DMS79 (cell line): ENCODE measurements at regions not wholly inside any gene's neighbourhood (a gene's known extent, or its start where the extent isn't known, plus 50 kb on each side); places are given as distances from the start of the nearest gene placed in this dataset.
"Not testable (repeated sequence)": the region's sequence is repeated elsewhere in the genome, so short reads cannot be mapped to it uniquely, and the experiment has no call there.

Source experiments
- DNase-seq: peaks from one replicate; lab custom pipeline; 2025; lab: John Stamatoyannopoulos, UW

- no peak for DNase-seq
These were observed 1029.1 kb upstream of the KLHL29 start for GRCh38 chr2:22355816-22356433.

- DNase-seq, result no peak
These were observed 1025.8 kb upstream of the KLHL29 start for GRCh38 chr2:22359071-22359672.

GRCh38 chr2:22360735-22361374 is 1024.1 kb upstream of the KLHL29 start:
- DNase-seq, result no peak

DNA sequence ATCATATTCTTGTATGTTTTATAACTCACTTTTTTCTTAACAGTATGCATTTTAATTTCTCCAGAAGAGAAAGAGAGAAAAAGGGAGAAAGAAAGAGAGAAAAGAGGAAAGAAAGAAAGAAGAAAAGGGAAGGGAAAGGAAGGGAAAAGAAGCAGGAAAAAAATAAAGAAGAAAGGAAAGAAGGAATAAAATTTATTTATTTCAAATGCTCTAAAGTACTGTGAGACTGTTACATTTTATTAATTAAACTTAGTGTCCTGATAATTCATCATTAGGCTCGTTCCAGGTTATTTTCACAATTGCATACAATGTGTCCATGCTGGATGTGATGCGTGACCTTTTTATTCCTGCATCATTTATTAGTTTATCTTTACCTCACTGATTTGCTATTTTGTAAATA is 1023.4 kb upstream of the KLHL29 start:
- no peak for DNase-seq

DNA sequence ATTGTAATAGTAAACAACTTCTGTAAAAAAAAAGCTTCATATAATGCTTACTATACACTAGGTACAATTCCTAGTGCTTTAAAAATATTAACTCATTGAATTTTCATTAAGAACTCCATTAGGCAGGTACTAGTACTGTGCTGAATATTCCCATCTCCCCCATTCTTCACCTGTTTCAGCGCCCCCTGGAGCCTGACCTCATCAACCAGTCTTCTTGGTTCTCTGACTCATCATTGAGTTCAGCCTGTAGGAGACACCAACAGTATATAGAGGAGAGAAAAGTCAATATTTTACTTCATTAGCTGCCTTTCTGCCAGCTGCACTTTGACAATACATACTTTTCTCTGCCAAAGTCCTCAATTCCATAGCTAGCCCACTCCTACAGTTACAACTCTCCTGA is 1009.9 kb upstream of the KLHL29 start:
- no peak for DNase-seq

- DNase-seq, result no peak
These were observed 1007.7 kb upstream of the KLHL29 start for GRCh38 chr2:22377268-22377667.

- no peak for DNase-seq
These were observed 1002.4 kb upstream of the KLHL29 start for GRCh38 chr2:22382479-22383169.

DNA sequence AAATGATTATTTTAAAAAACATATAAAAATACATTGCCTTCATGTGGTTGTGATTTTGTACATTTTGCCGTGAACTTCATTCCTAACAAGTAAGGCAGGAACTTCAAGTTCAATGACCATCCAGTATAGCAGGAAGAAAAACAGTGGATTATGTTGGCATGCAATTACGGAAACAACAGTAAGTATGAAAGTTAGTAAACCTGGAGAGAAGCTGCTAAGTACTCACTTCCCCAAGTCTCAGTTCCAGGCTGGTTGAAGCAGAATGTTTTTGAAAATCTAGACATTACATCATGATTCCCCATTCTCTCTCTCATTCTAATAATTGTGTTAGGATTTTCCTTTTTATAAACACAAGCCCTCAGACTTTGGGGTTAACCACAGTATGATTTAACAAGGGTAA is 987.1 kb upstream of the KLHL29 start:
- DNase-seq, result no peak

- no peak for DNase-seq
These were observed 981.2 kb upstream of the KLHL29 start for GRCh38 chr2:22403748-22404147.

DNA sequence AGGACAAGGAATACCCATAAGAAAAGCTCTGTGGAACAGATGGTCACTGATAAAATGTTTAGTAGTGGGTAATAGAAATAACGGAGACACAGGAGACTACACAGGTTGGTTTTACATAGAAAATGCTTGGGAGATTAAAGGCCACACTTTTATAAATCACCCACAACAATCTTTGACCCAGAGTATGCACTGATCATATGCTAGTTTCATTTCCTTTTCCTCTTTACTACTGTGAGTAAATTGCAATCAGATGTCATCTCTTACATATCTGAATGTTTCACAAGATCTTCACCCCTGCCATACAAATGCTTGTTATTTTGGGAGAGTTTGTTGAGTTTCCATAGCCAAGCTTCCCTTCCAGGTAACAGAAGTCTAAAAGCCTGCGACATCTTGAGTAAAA is 978.4 kb upstream of the KLHL29 start:
- no peak for DNase-seq

- no peak for DNase-seq
These were observed 964.9 kb upstream of the KLHL29 start for GRCh38 chr2:22420076-22420475.

DNA sequence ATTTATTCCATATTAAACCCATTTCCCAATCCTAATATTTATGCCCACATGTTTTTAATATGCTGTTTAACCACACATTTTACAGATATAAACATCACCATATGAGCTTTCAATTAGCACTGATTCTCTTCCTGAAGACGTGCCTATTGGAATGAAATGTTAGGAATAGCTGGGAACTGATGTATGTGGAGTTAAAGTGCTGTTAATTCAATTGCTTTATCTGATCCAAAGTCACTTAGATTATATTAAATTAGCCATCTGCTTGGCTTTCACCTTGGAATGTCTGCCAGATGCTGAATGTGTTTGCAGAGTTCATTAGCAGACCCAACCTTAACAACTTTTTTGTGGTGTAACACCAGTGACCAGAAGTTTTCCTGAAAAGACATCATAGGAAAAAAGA is 942.9 kb upstream of the KLHL29 start:
- DNase-seq, result no peak

DNA sequence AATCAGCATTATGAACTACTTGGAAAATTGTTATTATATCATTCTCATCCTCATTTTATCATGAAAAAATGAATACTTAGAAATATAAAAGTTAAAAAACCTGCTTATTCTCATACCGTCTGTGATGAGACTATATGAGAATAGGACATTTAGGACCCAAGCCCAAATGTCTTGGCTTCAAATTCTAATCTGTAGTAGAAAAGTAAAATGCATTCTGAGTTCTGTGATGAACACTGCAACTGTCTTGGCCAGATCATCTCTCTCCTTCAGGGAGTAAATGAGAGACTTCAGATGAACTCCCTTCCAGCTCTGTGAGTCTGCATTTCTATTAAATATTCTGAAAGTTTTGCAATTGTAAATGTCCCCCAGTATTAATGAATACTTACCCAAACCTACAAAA is 940.7 kb upstream of the KLHL29 start:
- no peak for DNase-seq

DNA sequence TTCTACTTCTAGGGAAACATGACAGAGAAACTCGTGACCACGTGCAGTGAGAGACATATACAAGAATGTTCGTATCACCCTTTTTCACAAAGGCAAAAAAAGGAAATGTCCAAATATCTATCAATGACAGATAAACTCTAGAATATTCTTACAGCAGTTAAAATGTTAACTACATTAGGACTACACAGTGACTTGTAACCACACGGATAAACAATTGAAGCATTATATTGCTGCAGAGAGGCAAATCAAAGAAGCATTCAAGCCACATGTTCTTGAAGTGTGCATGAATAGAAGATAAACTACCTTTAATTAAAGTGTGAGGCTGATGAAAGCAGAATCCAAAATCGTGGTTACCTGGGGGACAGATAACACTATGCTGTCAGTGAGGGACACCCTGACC is 935.3 kb upstream of the KLHL29 start:
- no peak for DNase-seq

DNA sequence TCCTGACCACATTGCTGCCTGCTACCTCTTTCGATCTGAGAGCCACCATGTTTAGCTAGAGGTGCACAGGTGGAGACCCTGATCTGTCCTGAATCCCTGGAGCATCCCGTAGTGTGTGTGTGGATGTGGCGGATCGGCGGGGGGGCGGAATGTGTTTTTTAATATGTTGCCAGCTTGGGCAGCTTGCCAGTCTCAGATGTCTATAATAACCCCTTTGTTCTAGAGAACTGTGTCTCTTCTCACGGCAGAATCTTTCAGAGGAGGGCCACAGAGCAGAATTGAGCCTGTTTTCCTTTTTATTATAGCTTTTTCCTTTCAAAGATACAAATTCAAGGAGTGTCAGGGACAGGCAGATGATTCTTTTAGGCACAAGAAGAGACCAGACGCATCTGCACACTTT is 934.1 kb upstream of the KLHL29 start:
- no peak for DNase-seq

DNA sequence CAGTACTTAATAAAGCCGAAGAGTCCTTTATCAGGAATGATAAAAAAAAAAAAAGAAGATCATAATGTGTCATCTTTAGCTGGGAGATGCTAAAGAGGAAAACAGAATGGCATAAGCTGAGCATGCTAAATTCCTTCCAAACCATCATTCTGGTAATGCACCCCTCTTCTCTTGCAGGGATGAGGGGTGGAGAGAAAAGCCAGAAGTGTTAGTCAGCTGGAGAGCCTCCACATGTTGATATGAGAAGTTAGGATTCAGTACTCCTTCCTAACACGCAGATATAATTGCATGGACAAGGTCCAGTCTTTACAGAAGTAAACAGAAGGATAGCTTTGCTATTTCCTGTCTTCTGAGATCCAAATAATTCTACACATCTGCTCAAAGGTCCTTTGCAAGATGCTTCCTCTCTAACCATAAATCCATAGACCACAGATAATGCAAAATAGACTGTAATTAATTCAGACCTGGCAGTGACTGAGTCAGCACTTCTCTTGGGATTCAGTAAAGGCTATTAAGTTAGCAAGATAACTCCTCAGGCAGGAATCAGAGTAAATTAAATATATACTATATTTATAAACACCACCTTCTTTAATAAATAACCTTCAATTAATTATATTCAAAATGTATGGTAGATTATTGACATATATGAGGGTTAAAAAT is 930.0 kb upstream of the KLHL29 start:
- no peak for DNase-seq

DNA sequence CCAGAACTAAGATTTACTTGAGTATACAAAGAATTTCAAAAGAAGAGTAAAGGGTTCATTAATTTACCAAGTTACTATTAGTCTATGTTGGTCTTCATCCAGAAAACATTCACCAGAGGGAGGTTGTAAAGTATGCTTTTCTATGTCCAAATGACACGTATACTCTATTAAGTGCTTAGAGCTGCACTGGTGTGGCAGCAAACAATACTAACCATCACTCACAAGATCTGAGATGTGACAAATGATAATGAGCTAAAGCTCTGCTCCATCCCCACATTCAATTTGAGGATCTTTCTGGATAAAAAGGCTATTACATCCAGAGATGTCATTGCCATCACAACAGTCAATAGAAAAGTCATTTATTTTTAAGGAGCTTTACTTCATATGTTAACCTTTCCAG is 926.5 kb upstream of the KLHL29 start:
- DNase-seq, result no peak

- not testable (repeated sequence) for DNase-seq
These were observed 909.9 kb upstream of the KLHL29 start for GRCh38 chr2:22475103-22475502.

DNA sequence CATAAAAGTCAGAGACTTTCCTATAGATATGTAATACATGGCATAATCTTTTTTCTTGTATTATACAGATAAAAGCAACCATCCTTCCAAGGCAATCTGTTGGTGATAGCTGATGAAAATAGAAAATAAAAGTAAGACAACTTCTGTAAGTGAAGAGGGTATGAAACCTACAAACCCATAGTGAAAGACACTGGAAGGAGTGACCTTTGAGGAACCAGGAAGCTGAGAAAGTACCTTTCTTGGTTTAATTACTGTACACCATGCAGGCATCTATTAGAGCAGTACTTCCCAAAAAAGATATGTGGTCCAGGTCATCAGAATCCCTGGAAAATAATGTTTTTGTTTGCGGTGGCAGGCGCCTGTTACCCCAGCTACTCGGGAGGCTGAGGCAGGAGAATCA is 906.6 kb upstream of the KLHL29 start:
- DNase-seq, result no peak

- no peak for DNase-seq
These were observed 903.3 kb upstream of the KLHL29 start for GRCh38 chr2:22481486-22482259.

- no peak for DNase-seq
These were observed 901.9 kb upstream of the KLHL29 start for GRCh38 chr2:22483036-22483435.

DNA sequence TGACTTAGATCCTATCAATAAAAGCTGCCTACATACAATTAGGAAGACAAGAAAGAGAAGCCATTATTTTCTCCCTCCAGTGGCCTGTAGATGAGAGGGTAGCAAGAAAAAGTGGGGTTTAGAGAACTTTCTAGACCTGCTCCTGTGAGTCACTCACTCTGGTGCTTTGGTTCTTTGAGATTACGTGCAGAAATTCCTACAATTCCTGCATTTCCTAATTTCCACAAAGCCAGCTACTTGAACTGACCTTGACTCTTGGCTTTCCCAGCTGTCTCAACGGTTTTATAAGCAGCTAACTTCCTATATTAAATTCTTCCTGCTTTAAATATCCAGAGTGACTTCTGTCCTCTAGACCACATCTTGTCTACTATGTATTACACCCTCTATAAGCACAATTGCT is 899.5 kb upstream of the KLHL29 start:
- DNase-seq, result no peak
